ENCODE measurements at regions not wholly inside any gene's neighbourhood (a gene's known extent, or its start where the extent isn't known, plus 50 kb on each side); places are given as distances from the start of the nearest gene placed in this dataset.

- no peak for DNase-seq (ENCODE audit: low read depth in 2 of 2)
These were observed 114.1 kb upstream of the ARGLU1 start for GRCh38 chr13:106681997-106682396.

DNA sequence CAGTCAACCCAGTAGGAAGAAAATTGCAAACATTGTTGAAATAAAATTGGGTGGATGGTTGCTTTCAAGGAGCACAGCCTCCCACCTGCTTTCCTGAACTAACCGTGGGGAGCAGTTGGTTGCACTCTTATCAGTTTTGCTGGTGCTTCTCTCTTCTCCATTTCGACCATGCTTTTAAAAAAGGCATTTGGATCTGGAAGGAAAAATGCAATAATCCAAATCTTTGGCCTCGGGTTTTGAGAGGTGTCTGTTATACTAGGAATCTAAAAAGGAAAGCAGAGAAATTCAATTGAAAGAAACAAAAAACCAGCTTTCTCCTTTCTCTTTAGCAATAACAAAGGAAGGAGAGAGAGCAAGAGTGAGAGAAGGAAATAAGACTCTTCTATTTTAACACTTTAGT lies 113.6 kb upstream of the ARGLU1 start:
- no peak for DNase-seq (ENCODE audit: low read depth in 2 of 2)

DNA sequence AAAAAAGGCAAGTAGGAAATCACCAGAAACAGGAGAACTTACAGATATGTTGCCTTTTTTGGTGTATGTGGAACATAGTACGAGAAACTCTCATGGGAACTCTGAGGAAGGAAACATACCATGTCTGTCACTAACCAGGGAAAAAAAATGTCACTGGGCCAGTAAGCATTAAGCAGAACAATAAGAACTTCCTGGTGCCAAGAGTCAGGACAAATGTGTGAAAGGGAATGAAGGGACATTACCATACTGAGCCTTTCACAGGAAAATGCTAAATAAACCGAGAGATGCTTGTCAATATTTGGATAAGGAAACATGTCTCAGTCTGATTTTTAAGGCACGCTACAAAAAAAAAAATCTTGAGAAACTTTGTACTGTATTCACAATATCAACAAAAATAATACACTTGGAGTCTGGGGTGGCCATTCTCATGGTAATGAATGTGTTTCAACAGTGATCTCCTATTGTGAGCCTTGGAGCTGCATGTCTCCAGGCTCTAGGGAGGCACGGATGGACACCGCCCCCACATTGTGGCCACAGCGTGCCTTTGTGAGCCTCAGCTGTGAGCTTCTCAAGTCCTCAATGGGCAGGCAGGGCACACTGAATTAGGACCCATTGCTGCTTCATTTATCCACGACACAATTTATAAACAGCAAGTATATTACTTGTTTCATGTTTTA lies 113.0 kb upstream of the ARGLU1 start:
- no peak for DNase-seq (ENCODE audit: low read depth in 2 of 2)

GRCh38 chr13:106678646-106679418 lies 110.9 kb upstream of the ARGLU1 start:
- no peak for DNase-seq (ENCODE audit: low read depth in 2 of 2)

DNA sequence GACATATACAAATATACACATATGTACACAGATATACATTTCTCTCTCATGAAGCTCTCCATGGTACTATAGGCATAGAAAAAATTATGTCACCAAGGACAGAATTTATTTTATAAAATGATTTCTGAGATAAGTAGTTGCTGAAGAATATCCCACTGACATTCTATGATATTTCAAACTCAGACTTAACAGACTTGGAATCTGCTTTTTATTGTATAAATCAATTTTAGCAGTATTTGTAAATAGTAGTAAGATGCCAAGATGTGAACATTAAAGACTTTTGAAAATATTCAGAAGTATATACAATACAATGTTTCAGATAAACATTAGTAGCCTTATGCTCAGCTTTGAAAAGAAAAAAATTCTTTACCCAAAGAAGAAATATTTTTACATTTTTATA lies 107.4 kb upstream of the ARGLU1 start:
- DNase-seq (ENCODE audit: low read depth in 2 of 2), result no peak

DNA sequence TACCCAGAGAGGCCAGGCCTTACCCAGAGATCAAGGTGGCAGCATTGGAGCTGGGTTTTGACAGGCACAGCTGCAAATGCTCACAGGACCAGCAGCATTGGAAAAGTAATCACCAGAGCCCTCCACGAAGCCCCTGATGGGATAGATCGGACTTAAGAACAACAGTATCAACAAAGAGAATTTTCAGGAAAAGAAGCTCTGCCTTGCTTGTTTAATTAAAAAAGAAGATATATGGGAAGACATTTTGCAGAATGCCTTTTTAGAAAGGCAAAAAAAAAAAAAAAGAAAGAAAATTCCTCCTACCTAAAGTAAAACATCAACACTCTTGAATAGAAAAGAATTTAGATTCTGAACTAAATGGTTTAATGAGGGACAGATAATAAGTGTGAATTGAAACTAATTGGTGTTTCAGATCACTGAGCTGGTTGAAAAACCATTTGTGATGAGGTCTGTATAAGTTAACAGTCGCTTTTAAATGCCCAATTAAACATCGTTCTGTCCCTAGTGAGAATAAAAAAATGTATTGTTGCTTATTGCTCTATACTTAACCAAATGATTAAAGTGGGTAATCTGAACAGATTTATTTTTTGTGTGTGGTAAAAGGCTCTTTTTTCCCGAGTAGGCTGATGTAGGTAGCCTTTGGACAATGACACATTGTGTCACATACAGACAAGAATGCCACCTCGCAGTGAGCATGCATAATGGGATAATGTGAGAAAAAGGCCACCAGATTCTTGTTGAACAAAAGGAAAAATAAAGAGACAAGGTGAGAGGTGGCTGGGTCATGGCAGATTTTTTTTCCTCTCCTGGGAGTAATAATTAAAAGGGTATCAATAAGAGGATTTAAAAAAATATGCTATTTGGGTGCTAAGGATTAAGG lies 93.0 kb upstream of the ARGLU1 start:
- DNase-seq (ENCODE audit: low read depth in 2 of 2), result no peak

DNA sequence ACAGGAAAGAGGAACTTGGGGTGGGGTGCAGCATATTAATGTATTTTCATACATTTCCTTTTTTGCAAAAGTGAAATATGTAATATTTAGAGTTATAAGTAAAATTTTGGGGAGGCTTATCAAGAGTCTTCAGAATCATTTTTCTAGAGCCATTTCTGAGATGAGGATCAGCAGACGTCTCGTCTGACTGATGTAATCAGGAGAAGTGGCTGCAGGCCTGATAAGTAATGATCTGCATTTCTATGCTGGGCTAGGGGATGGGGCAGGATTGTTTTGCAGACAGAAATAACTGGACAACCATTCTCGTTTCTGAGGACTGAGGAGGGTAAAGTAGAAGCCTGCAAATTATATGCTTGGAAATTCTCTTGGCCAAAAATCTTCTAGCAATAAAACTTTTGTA lies 89.2 kb upstream of the ARGLU1 start:
- no peak for DNase-seq (ENCODE audit: low read depth in 2 of 2)

- no peak for DNase-seq (ENCODE audit: low read depth in 2 of 2)
These were observed 88.2 kb upstream of the ARGLU1 start for GRCh38 chr13:106656186-106656585.

GRCh38 chr13:106651442-106651841 lies 83.5 kb upstream of the ARGLU1 start:
- DNase-seq (ENCODE audit: low read depth in 2 of 2), result no peak

DNA sequence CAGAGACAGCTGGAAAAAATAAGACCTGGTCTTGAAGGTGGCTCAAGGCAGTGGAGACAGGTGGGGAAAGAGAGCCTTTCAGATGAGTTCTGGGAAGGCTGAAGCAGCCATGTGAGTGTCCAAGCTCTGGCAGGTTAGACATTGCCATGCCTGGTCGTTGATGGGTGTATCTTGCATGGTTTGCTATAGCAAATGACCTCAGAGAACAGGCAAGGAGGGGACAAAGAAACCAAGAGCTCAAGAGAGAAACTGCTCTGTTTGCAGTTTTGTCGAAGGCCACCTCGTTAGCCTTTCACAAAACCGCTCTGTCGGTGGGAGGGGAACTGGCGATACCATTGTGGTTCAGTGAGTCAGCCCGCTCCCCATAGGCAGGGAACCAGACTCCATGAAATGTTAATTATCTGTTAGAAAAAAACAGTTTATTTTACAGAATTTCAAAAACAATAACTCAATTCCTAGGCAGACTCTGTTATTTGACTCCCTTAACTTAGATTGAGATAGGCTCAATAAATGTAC lies 82.8 kb upstream of the ARGLU1 start:
- no peak for DNase-seq (ENCODE audit: low read depth in 2 of 2)

DNA sequence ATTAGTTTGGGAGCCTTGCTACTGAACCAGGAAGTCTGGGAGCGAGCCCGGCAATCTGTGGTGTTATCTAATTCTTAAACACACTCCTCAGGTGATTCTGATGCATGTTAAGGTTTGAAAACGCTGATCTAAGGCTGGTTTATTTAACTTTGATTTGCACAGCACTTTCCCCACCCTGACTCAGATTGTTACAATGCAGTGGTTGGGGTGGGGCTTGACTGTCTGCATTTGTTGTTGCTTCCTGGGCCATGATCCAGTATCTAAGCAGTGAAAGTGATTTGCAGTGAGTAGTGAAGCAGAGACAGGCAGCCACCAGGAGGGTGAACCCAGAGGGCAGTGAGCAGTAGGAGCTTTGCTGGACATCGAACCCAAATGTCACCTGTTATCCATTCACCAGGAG lies 81.6 kb upstream of the ARGLU1 start:
- no peak for DNase-seq (ENCODE audit: low read depth in 2 of 2)

DNA sequence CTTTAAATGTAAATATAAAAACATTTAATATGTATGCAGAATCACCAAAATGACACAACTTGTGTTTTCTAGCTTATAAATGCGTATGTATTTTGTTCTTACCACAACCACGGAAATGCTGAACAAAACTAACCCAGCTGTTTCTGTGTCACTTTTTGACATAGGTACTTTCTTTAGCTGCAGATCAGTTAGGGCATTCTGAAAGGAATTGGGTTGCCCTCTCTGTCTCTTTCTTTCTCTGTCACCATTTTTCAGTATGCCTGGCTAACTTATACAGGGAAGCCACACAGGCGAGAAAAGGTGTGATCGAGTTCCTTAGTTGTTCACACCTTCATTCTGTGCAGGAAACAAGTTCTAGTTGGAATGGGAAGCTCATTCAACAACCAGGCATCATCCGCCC lies 72.6 kb upstream of the ARGLU1 start:
- DNase-seq (ENCODE audit: low read depth in 2 of 2), result no peak

DNA sequence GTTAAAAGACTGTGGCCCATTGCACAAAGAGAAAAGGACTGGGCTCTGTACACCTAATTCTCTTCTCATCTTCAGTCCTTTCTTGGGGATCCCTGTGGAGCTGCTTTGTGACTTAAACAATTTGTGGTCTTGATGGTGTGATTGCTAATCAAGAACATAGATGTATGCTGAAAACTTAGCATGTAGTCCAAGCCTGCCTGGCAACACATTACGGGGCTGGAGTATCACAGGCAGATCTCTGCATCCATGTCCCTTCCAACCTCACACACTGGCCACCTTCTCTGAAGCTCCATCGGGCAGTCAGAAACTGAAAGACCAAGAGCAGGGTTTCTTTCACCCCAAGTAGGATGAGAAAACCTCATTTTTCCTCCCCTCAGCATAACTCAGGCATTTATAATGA lies 69.6 kb upstream of the ARGLU1 start:
- DNase-seq (ENCODE audit: low read depth in 2 of 2), result no peak

DNA sequence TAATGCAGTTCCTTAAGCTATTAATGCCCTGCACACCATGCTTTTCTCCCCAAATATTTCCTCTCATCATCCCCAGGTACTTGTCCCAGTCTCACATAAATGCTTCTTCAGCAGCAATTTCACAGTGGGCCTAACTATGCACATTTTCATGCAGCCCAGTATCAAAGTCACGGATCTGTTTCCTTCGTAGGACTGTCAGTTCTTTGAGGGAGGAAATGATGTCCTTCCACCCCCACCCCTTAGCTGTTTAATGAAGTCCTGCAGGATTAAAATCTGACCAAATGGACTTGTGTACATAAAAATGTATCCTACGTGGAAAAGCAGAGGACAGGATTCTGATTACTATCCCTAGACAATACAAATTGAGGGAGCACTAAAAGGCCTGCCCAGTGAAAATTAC lies 68.6 kb upstream of the ARGLU1 start:
- no peak for DNase-seq (ENCODE audit: low read depth in 2 of 2)

DNA sequence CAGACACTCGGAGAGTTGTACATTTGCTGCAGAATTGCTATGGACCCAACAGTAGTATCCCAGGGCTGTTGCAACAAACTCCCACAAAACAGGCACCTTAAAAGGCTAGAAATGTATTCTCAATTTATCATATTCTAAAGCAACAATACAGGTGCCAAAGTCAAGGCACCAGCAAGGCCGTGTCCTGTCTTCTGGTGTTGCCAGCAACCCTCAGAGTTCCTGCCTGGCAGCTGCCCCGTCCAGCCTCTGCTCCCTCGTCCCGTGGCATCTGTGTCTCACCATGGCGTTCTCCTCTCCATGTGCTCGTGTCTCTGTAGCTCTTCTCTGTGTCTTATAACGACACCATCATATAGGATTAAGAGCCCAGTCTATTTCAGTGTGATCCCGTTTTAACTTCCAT lies 67.7 kb upstream of the ARGLU1 start:
- no peak for DNase-seq (ENCODE audit: low read depth in 2 of 2)

- no peak for DNase-seq (ENCODE audit: low read depth in 2 of 2)
These were observed 65.4 kb upstream of the ARGLU1 start for GRCh38 chr13:106633321-106633720.

DNA sequence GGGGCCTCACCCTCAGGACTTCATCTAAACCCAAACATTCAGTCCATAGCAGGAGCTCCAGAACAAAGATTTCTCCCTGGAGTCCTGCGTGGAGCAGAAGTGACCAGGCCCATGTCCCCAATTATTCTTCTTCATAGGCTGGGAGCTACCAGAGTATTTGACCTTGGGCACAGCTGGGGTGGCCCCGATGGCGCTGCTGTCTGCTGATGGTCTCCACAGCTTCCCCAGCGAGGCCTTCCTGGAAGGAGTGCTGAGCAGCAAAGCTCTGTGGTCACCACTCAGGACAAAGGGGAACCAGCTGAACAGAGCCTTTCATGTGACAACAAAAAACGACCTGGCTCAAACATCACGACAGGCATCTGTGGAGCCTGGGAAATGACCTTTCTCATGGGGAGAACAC lies 62.7 kb upstream of the ARGLU1 start:
- DNase-seq (ENCODE audit: low read depth in 2 of 2), result no peak

- DNase-seq (ENCODE audit: low read depth in 2 of 2), result no peak
These were observed 62.2 kb upstream of the ARGLU1 start for GRCh38 chr13:106630162-106630561.

- DNase-seq (ENCODE audit: low read depth in 2 of 2), result no peak
These were observed 61.2 kb upstream of the ARGLU1 start for GRCh38 chr13:106628936-106629659.

DNA sequence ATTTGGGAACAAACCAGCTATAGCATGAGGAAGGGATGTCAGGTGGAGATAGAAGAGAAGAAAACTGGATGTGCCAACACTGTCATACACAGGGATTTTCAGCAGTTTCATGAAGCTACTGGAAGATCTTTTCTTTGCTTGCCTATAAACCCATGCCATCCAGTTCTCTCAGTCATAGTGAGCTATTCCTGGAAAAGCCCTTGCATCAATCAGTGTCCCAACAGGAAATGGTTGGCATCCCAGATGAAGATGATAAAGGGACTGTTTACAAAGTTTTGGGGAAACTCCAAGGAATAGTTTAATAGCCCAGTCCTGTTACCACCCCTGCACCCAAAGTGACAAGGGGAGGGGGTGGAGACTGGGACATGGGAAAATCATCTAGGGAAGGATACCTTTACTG lies 58.5 kb upstream of the ARGLU1 start:
- DNase-seq (ENCODE audit: low read depth in 2 of 2), result no peak

DNA sequence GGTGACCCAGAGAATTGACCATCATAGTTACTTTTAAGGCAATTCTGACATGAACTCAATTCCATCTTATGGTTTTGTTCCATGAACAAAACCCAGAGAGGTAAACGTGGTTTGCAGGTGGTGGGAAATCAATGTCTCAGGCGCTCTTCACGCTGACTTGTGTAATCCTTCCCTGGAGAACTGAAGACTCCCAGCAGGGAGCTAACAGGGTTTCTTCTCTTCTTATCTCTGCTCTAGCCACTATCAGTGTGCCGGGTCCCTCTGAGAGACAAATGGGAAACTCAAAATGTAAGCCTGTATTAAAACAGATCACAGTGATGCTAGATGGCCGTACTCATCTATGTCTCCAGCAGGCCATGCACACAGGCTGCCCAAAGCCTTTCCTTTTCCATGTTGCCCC lies 57.6 kb upstream of the ARGLU1 start:
- no peak for DNase-seq (ENCODE audit: low read depth in 2 of 2)

Measured in activated CD8-positive, alpha-beta memory T cell treated with anti-CD3 and anti-CD28 coated beads for 4 hours (primary cell).